NOMO-1 treated with DMSO at 0.1 percent for 48 hours (cell line): ENCODE measurements at regions not wholly inside any gene's neighbourhood (a gene's known extent, or its start where the extent isn't known, plus 50 kb on each side); places are given as distances from the start of the nearest gene placed in this dataset.
A peak's percentile ranks its signal among the peaks of the same experiment; 100 is the strongest.

Source experiments
- DNase-seq: peaks from one replicate; lab custom pipeline; 2025; ENCODE audit not compliant: unreplicated experiment; lab: John Stamatoyannopoulos, UW

DNA sequence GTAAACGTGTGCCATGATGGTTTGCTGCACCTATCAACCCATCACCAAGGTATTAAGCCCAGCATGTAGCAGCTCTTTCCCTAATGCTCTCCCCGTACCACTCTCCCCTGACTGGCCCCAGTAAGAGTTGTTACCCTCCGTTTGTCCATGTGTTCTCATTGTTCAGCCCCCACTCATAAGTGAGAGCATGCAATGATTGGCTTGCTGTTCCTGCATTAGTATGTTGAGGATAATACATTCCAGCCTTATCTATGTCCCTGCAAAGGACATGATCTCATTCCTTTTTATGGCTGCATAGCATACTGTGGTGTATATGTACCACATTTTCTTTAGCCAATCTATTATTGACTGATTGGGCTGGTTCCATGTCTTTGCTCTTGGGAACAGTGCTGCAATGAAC is 1294.9 kb upstream of the CDH8 start:
- DNase-seq = no peak

DNA sequence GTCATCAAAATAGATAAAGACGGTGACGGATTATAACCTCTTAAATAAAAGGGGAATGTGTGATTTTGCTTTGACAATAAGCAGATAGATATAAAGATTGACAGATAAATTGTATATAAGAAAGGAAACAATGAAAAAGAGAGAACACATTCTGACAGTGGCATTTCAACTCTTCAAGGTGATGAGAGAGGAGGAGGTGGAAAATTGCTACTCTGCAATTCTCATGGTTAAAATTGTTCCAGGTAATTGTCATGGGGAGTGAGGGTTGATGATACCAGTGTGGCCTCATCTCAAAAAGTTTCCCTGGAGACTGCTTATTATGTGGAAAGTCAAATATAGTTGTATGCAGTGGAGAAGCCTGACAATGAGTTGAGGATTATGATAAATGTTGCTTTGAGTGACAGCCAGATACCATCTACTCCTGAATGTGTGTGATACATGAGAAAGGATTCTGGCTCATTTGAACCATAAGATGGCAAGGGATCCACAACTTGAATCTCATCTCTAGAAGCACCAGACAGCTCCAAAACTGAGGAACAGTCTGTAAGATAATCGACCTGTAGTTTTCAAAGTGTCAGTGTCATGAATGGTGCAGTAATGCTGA is 1290.6 kb upstream of the CDH8 start:
- DNase-seq = no peak

DNA sequence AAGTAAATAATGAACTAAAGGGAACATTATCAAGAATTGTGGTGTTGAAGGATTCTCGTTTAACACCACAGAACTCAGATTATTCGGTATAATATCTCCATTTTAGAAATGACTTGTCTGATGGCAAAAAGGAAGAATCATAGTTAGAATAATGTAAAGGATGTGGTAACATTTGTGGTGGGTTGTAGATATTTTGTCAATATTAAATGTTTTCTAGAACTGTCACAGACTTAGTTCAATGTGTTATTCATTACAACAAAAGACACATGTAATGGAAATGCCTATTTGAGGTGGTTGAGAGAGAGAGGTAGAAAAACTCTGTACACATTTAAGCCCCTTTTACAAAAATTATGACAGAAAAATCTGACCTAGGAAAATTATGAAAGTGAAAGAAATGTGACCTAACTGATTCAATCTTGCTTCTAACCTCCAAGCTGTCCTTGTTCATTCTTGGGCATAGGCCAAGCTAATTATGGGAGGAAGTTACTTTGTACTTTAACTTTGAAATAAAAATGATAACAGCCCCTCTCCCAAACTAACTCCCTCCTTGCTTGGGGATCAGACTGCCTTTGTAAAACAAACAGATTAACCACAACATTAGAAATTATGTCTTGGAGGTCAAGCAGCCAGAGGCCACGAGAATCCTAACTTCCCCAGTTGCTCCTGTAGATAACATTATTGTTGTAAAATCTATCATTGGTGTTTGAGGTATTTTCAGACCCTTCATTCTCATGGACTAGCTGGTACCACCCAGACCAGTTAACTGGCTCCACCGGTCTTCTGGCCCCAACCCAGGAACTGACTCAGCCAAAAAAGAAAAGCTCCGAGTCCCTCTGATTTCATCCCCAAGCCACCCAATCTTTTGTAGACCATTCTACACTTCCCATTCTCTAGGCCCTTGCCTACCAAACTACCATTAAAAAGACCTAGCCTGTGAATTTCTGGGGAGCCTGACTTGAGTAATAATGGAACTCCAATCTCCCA is 1287.8 kb upstream of the CDH8 start:
- DNase-seq = no peak

DNA sequence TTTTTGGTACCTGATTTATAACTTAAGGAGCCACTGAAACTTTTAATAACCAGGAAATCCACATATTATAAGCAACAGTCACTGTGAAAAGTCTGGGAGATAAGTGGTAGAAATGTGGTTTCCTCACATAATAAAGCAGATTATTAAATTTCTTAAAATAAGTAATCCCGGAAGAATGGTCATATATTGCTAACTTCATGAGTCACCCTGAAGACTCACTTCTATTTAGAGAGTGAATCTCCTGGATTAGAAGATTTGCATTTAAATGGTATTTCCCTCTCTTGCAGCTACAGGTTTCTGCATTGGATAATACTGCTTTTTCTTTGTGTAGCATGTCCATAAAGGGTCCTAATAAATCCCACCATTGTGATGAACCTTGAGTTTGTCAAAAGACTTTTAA is 1286.8 kb upstream of the CDH8 start:
- no peak for DNase-seq

DNA sequence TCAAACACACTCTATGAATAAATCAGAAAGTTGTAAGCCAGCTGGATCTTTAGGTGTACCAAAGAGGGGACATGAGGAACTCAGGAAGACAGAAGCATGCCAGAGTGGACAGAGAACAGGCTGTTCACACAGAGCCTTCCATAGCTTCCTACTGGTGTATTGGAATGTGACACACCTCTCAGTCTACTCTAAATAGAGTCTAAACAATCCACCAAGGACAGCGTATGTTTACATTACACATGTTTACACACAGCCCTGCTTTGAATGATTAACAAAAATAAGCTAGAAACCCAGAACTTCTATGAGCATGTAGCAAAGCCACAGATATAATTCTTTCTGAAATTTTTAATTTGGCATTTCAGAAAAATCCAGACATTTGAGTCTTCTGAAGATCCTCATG is 1279.0 kb upstream of the CDH8 start:
- DNase-seq = no peak

GRCh38 chr16:63312346-63312745 is 1276.1 kb upstream of the CDH8 start:
- no peak for DNase-seq

GRCh38 chr16:63311313-63311712 is 1275.1 kb upstream of the CDH8 start:
- no peak for DNase-seq

DNA sequence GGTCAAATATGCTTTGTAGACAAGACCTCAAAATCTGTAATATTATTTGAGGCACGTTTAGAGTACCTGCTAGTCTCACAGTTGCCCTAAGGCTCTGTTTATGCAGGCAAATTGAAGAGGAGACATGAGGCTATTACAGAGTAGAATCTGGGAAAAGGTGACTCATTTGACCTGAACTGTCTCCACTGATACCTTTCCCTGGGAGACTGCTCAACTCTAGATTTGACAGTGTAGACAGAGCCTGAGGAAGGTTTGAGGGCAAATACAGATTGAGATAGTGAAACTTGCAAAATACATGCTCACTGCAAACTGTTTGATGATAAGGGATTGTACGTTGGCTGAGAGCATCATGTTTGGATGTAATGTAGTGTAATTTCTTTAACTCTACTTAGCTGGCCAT is 1266.6 kb upstream of the CDH8 start:
- no peak for DNase-seq

- DNase-seq = no peak
Observed at GRCh38 chr16:63301349-63301748, 1265.1 kb upstream of the CDH8 start.

- no peak for DNase-seq
Observed at GRCh38 chr16:63298993-63299392, 1262.8 kb upstream of the CDH8 start.

GRCh38 chr16:63292036-63292435 is 1255.8 kb upstream of the CDH8 start:
- no peak for DNase-seq

GRCh38 chr16:63289834-63290460 is 1253.7 kb upstream of the CDH8 start:
- DNase-seq = peak; percentile 14

- DNase-seq = no peak
Observed at GRCh38 chr16:63287401-63287800, 1251.2 kb upstream of the CDH8 start.

GRCh38 chr16:63283721-63284120 is 1247.5 kb upstream of the CDH8 start:
- no peak for DNase-seq

- no peak for DNase-seq
Observed at GRCh38 chr16:63244631-63245030, 1208.4 kb upstream of the CDH8 start.

DNA sequence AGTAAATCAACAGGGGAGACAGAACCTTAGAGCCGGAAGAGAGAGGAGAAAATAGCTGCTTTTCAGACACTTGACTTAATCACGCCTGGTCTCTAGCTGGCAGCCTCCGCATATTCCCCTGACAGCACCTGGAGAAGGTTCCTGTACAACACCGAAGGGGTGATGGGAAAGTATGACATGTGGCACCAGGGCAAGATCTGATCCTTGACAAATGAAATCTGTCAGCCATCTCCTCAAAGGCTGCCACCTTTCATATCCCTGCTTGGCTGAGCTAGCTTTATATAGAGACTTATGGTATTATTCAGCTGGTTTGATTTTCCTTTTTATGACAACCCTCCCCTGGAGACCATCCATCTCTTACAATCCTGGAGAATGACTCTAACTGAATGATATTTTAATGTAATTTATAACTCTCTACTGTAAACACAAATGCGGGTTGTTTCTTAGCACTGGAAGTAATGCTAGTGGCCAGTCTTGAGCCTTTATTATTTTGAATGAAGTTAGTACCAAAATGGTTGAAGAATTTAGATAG is 1205.3 kb upstream of the CDH8 start:
- DNase-seq = no peak

GRCh38 chr16:63239065-63239570 is 1202.9 kb upstream of the CDH8 start:
- DNase-seq = no peak

DNA sequence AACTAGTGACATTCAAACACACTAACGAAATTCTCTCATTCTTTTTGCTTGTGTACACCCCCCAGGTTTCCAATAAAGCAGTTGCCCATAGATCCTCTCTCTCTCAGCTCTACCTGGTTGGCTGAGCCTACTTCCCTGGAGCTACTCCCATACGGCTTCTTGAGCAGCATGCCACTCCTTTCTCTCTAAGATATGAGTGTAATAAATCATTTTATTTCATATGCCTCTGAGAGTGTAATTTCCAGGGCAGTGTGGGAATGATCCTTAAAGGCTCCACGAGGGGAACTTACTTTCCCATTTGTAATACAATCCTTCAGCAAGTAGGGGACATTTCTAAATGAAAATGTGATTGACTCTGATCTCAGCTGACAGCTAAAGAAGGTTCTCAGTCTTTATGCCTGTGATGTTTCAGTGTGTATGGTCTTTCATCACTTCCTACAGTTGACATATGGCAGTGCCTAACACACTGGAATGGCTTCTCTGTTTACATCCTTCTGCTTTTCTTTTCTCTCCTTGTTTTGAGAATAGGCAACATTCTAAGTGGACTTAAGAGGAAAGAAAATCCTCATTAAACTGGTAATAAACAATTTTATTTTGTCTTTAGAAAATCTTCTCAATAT is 1194.3 kb upstream of the CDH8 start:
- no peak for DNase-seq

DNA sequence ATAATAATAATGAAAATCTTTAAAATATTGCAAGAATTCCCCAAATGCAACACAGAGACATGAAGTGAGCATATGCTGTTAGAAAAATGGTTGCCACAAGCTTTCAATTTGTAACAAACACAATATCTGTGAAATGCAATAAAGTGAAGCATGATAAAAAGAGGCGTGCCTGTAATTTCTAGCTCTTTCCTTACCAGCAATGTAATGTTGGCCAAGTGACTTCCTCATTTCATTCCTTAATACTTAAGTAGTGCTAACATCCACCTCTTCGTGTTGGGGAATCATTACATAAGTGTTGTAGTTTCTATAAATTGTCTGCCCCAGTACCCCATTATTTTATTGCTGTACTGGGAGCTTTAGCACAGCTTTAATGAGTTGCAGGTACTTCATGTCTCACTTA is 1192.0 kb upstream of the CDH8 start:
- DNase-seq = no peak

- DNase-seq = no peak
Observed at GRCh38 chr16:63223851-63224250, 1187.6 kb upstream of the CDH8 start.
